Epithelial cell of prostate (primary cell): ENCODE measurements at regions not wholly inside any gene's neighbourhood (a gene's known extent, or its start where the extent isn't known, plus 50 kb on each side); places are given as distances from the start of the nearest gene placed in this dataset.
"Not testable (repeated sequence)": the region's sequence is repeated elsewhere in the genome, so short reads cannot be mapped to it uniquely, and the experiment has no call there.

Experiments used
- DNase-seq: peaks from one replicate; pipeline ENCODE4 v3.0.0-alpha.2; 2011; ENCODE audit warnings: low read depth, low spot score
- H3K27ac ChIP-seq: fragments of 450-650 bp; 2 replicates; pipeline ENCODE4 v1.5.1; 2017; ENCODE audit warnings: mild to moderate bottlenecking

GRCh38 chr7:6986892-6987291 is 160.8 kb upstream of the CCZ1B start:
- not testable (repeated sequence) for DNase-seq, H3K27ac ChIP-seq

DNA sequence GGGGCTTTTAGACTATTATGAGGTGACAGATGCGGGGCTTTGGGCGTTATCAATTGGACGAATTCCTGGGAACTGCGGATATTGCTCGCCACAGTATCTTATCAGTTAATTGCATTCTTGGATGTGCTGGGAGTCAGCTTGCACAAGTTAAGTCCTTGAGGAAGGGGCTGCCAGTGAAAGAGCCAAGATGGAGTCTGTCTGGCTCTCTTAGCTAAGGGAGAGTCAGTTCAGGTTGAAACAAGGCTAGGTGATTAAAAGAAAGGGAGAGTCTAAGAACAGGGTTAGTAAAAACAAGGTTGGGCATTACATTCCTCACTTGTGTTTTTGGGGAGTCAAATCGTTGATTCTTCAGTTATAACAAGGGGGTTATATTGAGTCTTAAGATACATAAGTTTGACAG is 162.5 kb upstream of the CCZ1B start:
- not testable (repeated sequence) for DNase-seq, H3K27ac ChIP-seq

- DNase-seq, H3K27ac ChIP-seq: not testable (repeated sequence)
Observed at GRCh38 chr7:6989968-6990367, 163.9 kb upstream of the CCZ1B start.

DNA sequence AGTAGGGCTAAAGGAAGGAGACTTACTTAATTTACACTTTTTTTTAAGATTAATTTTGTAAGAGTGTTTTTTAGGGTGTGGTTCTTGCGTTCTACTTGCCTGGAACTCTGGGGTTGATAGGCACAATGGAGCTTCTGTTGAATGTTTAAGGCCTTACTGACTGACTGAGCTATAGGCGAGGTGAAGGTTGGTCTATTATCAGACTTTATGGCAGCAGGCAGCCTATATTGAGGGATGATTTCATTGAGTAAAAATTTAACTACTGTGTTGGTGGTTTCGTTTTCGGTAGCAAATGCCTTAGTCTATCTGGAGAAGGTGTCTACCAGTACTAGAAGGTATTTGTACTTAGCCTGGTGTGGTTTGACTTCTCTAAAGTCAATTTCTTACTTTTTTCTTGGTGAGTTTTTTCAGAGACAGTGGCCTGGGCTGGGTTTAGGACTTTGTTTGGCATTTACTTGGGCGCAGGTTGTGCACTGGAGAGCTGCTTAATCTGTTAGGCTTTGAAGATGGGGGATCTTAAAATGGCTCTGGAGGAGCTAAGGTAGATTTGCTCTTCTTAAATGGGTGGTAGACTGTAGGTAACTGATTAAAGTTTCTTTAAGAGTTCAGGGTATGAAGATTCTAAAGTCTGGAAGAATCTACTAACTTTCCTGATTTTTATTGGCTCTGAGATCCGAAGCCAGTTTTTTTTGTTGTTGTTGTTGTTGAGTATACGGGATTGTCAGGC is 164.5 kb upstream of the CCZ1B start:
- not testable (repeated sequence) for DNase-seq, H3K27ac ChIP-seq

DNA sequence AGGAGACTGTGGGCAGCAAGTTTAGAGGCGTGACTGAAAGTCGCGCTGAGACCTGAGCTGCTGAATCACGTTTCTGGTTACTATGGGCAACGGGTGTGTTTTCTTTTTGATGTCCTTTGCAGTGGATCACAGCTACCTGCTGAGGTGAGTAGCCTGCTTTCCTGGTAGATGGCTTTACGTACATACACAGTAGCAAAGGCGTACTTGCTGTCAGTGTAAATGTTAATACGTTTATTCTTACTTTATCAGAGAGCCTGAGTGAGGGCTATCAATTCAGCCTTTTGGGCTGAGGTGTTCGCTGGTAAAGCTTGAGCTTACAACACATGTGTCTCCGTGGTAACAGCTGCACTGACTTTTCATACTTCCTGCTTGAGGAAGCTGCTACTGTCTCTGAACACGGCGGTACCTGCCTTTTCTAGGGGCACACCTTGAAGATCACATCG is 165.1 kb upstream of the CCZ1B start:
- DNase-seq, result peak; percentile 34
- not testable (repeated sequence) for H3K27ac ChIP-seq

DNA sequence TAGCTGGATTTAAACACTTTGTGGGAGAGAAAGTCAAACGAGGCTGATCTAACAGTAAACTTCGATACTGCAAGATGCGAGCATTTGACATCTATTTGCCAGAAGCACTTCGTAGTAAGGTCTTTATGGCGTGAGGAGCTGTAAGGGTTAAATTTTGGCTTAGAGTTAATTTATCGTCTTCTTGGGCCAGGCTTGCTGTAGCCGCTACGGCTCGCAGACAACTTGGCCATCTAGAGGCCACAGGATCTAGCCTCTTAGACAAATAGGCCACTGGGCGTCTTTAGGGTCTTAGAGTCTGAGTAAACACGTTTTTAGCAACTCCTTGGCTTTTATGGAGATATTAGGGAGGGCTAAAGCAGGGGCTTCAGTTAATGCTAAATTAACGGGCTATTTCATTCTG is 165.6 kb upstream of the CCZ1B start:
- DNase-seq, H3K27ac ChIP-seq: not testable (repeated sequence)

DNA sequence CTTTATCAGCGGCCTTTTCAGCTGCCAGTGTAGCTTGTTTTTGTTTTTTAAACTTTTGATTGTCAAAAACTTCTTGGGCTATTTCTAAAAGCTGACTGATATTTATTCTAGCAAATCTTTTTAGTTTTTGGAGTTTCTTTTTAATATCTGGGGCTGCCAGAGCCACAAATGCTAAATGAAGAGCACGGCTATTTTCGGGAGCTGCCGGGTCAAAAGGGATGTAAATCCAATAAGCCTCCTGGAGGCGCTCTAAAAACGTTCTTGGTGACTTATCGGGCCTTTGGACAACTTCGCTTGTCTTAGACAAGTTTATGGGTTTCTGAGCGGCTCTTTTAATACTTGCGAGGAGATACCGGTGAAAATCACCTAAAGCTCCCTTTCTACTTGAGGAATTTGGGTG is 166.1 kb upstream of the CCZ1B start:
- H3K27ac ChIP-seq, DNase-seq: not testable (repeated sequence)

- not testable (repeated sequence) for DNase-seq, H3K27ac ChIP-seq
Observed at GRCh38 chr7:6995026-6995425, 169.0 kb upstream of the CCZ1B start.

GRCh38 chr7:6995493-6996289 is 169.6 kb upstream of the CCZ1B start:
- not testable (repeated sequence) for H3K27ac ChIP-seq, DNase-seq

DNA sequence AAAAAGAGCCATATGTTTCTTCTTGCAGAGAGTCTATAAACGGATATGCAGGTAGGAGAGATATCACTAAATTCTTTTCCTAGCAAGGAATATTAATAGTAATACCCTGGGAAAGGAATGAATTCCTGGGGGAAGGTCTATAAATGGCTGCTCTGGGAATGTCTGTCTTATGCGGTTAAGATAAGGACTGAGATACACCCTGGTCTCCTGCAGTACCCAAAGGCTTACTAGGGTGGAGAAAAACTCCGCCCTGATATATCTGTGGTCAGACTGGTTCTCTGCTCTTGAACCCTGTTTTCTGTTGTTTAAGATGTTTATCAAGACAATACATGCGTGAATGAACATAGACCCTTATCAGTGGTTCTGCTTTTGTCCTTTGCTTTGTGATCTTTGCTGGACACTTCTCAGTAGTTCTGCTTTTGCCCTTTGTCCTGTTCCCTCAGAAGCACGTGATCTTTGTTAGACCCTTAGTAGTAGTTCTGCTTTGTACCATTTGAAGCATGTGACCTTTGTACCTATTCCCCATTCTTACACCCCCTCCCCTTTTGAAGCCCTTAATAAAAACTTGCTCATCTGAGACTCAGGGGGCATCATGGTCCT is 173.1 kb upstream of the CCZ1B start:
- H3K27ac ChIP-seq, DNase-seq: not testable (repeated sequence)

GRCh38 chr7:7002418-7003062 is 176.5 kb upstream of the CCZ1B start:
- no peak overlapping the region for H3K27ac ChIP-seq
- DNase-seq, result no peak

DNA sequence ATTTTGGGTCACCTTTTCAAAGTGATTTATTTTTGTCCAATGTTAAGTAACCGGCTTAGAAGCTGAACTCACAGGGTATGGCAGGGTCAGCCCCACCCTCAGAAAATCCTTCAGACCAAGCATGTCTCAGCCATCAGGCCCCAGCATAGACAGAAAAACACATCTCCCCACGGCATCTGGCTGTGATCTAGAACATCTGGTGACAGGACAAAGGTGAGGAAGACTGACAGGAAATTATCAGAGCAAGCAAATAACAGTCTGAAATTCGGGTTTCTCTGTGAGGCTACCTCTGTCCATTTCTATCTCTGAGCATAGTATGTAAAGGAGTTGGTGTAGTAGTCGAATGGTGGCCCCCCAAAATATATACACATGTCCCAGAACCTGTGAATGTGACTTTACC is 177.0 kb upstream of the C1GALT1 start:
- no peak for DNase-seq
- H3K27ac ChIP-seq, result no peak overlapping the region

GRCh38 chr7:7005949-7006348 is 176.4 kb upstream of the C1GALT1 start:
- not testable (repeated sequence) for DNase-seq

DNA sequence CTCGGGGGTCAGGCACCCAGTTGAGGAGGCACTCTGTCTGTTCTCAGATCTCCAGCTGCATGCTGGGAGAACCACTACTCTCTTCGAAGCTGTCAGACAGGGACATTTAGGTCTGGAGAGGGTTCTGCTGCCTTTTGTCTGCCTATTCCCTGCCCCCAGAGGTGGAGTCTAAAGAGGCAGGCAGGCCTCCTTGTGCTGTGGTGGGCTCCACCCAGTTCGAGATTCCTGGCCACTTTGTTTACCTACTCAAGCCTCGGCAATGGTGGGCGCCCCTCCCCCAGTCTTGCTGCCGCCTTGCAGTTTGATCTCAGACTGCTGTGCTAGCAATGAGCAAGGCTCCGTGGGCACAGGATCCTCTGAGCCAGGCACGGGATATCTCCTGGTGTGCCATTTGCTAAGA is 171.1 kb upstream of the C1GALT1 start:
- DNase-seq, H3K27ac ChIP-seq: not testable (repeated sequence)

More at GRCh38 chr7:7005949-7006348, 176.4 kb upstream of the C1GALT1 start:
- not testable (repeated sequence) for H3K27ac ChIP-seq

- not testable (repeated sequence) for DNase-seq, H3K27ac ChIP-seq
Observed at GRCh38 chr7:7011751-7012150, 170.6 kb upstream of the C1GALT1 start.

DNA sequence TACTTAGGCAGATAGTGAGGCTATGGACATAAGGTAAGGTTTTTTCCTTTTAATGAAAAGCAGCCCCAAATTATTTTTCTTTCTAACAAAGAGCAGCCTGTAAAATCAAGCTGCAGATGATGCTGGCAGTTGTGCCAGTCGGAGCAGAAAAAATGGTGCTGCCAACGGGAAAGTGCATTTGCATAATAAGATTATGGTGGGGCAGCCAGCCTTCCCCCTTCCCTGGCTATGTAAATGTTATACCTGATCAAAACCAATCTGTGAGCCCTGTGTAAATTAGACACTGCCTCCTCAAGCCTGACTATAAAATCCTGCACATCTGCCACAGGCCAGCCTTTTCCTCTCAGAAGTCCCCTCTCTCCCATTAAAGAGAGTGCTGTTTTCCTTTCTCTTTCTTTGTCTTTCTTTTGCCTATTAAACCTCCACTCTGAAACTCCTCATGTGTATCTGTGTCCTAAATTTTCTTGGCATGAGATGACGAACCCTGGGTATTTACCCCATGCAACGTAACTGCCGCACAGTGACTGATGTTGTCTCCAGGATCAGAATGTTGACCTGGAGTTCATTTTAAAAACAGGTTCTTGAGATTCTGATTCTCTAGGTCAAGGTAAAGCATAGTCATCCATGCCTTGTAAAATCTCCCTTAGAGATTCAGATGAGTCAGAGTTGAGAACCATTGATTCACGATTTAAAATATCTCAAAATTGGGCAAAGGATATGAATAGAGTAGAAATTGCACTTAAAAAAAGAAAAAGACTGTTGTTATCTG is 167.3 kb upstream of the C1GALT1 start:
- H3K27ac ChIP-seq, result no peak overlapping the region
- DNase-seq, result peak; percentile 59

- DNase-seq, result peak; percentile 54
- peak overlapping the region; percentile 7 for H3K27ac ChIP-seq
Observed at GRCh38 chr7:7017707-7018280, 164.6 kb upstream of the C1GALT1 start.

- no peak for DNase-seq
- H3K27ac ChIP-seq, result peak overlapping the region; percentile 7
Observed at GRCh38 chr7:7018290-7018689, 164.1 kb upstream of the C1GALT1 start.

DNA sequence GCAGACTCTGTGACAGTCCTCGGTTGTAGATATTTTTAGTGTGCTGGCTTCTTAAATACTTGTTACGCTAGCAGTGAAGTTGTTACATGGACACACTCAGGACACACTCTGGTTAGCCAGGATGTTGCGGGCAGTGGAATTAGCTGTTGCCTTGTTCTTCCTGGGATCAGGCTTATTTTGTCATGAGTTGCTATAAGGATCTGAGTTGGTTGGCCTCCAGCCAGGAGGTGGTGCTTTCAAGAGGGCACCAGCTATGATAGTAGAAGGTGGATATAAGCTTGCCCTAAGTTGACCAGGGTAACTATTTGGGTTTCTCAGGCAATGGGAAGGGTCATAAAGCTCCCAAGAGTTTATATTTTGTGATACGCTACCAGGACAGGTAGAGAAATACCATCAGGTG is 150.1 kb upstream of the C1GALT1 start:
- DNase-seq, result no peak

More for the DNA sequence above, 150.1 kb upstream of the C1GALT1 start:
- no peak overlapping the region for H3K27ac ChIP-seq
